ENCODE measurements at regions not wholly inside any gene's neighbourhood (a gene's known extent, or its start where the extent isn't known, plus 50 kb on each side); places are given as distances from the start of the nearest gene placed in this dataset.

GRCh38 chr1:209224886-209225285, 358.6 kb upstream of the CAMK1G start:
- Mint-ChIP-seq H3K27ac (ENCODE audit: unreplicated experiment) (no peak overlapping the region), H3K27me3 (ENCODE audit: low read depth) (peaks cover 23% of the 10 kb centered on the region), H3K4me3 (ENCODE audit: unreplicated experiment) (no peak overlapping the region), H3K9me3 (ENCODE audit: low read depth) (no peaks in the 10 kb centered on the region), H3K4me1 (ENCODE audit: low read depth) (peaks cover 5% of the 10 kb centered on the region), H3K36me3 (ENCODE audit: low read depth) (no peaks in the 10 kb centered on the region)
- no peak for DNase-seq (ENCODE audit: low spot score)
- TF ChIP-seq CTCF (IDR thresholded peaks at IDR 0.05) = no peak

DNA sequence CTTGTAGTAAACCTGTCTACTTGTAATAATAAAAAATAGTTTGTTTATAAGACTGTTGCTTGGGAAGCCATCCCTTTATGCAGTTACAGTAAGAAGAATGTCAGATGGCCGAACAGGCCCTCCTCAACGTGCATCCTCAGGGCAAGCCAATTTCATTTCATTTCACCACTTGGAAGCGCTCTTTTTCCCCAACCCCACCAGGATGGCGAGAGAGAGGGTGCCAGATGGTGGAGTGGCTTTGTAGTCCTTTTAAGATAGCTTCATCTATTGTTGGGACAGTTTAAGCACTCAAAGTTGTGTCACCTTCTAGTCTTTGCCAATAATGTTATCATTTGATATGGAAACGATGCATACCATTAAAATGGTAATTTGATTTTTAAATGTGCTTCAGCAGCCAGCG, 356.3 kb upstream of the CAMK1G start:
- no peak overlapping the region for H3K27ac Mint-ChIP-seq (ENCODE audit: unreplicated experiment)
- H3K4me1 Mint-ChIP-seq (ENCODE audit: low read depth) = no peaks in the 10 kb centered on the region
- H3K4me3 Mint-ChIP-seq (ENCODE audit: unreplicated experiment) = no peak overlapping the region
- peaks cover 6% of the 10 kb centered on the region for H3K9me3 Mint-ChIP-seq (ENCODE audit: low read depth)
- no peak for TF ChIP-seq CTCF (IDR thresholded peaks at IDR 0.05)
- no peaks in the 10 kb centered on the region for H3K36me3 Mint-ChIP-seq (ENCODE audit: low read depth)
- no peak for DNase-seq (ENCODE audit: low spot score)
- H3K27me3 Mint-ChIP-seq (ENCODE audit: low read depth) = peaks cover 20% of the 10 kb centered on the region

DNA sequence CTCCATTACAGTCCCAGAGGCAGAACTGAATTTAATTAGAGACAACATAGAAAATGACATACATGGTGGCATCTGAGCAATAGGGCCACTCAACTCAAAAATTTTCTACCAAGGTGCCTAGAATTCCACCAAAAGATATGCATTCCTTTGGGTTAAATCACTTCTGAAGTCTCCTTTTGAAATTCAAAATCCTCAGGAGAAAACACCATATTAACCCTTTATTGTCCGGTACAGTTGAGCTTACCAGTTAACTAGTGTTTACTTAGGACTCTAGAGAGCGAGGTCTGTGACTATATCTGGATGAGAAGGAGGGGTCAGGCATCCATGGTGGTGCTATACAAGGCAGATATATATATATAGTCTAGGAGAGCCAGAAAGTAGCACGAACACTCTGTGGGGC, 355.6 kb upstream of the CAMK1G start:
- Mint-ChIP-seq H3K27me3 (ENCODE audit: low read depth) (peaks cover 15% of the 10 kb centered on the region), H3K27ac (ENCODE audit: unreplicated experiment) (no peak overlapping the region), H3K4me1 (ENCODE audit: low read depth) (no peaks in the 10 kb centered on the region), H3K36me3 (ENCODE audit: low read depth) (no peaks in the 10 kb centered on the region), H3K9me3 (ENCODE audit: low read depth) (peaks cover 11% of the 10 kb centered on the region), H3K4me3 (ENCODE audit: unreplicated experiment) (no peak overlapping the region)
- DNase-seq (ENCODE audit: low spot score) = no peak
- no peak for TF ChIP-seq CTCF (IDR thresholded peaks at IDR 0.05)

DNA sequence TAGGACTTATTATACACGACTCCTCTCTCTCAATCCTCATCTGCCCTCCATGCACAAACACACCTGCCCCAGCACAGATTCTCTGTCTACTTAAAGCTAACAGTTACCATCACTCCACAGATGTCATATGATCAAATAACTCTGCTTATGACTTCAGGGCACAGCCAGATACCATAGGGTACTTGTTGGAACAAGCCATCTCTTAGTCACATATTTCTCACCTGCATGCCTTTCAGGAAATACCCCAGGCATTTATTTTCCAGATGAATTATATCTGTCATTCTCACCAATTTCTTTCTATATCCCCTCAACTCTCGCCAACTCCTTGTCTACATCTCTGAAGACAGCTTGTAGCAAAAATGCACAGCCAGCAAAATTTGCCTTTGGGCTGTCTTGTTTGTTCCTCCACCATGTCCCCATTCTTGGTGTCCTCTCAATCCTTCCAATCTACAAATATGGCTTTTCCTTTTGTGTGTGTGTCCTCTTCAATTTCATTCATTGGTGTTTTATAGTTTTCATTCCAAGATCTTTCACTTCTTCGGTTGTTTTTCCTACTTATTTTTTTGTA, 353.9 kb upstream of the CAMK1G start:
- no peak for TF ChIP-seq CTCF (IDR thresholded peaks at IDR 0.05)
- H3K36me3 Mint-ChIP-seq (ENCODE audit: low read depth) = no peaks in the 10 kb centered on the region
- DNase-seq (ENCODE audit: low spot score) = no peak
- peaks cover 7% of the 10 kb centered on the region for H3K27me3 Mint-ChIP-seq (ENCODE audit: low read depth)
- peaks cover 11% of the 10 kb centered on the region for H3K9me3 Mint-ChIP-seq (ENCODE audit: low read depth)
- no peak overlapping the region for H3K4me3 Mint-ChIP-seq (ENCODE audit: unreplicated experiment)
- H3K27ac Mint-ChIP-seq (ENCODE audit: unreplicated experiment) = no peak overlapping the region
- no peaks in the 10 kb centered on the region for H3K4me1 Mint-ChIP-seq (ENCODE audit: low read depth)

GRCh38 chr1:209230314-209230713, 353.2 kb upstream of the CAMK1G start:
- Mint-ChIP-seq H3K4me1 (ENCODE audit: low read depth) (no peaks in the 10 kb centered on the region), H3K36me3 (ENCODE audit: low read depth) (no peaks in the 10 kb centered on the region), H3K27me3 (ENCODE audit: low read depth) (peaks cover 2% of the 10 kb centered on the region), H3K9me3 (ENCODE audit: low read depth) (peaks cover 11% of the 10 kb centered on the region), H3K4me3 (ENCODE audit: unreplicated experiment) (no peak overlapping the region), H3K27ac (ENCODE audit: unreplicated experiment) (no peak overlapping the region)
- no peak for TF ChIP-seq CTCF (IDR thresholded peaks at IDR 0.05)
- no peak for DNase-seq (ENCODE audit: low spot score)
